Neutrophil (primary cell): ENCODE measurements at regions not wholly inside any gene's neighbourhood (a gene's known extent, or its start where the extent isn't known, plus 50 kb on each side); places are given as distances from the start of the nearest gene placed in this dataset.
"Not testable (repeated sequence)": the region's sequence is repeated elsewhere in the genome, so short reads cannot be mapped to it uniquely, and the experiment has no call there.

ENCODE experiments used
- H3K27ac ChIP-seq: fragments of 200-600 bp; sonication (generic); 2 replicates; pipeline ENCODE4 v1.5.1; 2016; ENCODE audit warnings: mild to moderate bottlenecking, moderate library complexity
- H3K27me3 ChIP-seq: fragments of 200-600 bp; sonication (generic); 2 replicates; pipeline ENCODE4 v1.6.0; 2016; ENCODE audit warnings: mild to moderate bottlenecking
- H3K36me3 ChIP-seq: fragments of 200-600 bp; sonication (generic); 2 replicates; pipeline ENCODE4 v1.5.1; 2017
- H3K4me1 ChIP-seq, 2 experiments: fragments of 200-600 bp in 1 of 2; sonication (generic) in 1 of 2; 1 replicate in 1 of 2; 2 replicates in 1 of 2; pipeline versions ENCODE4 v1.5.1 to v1.6.1; 2013 to 2016; ENCODE audit warnings: low read depth in 1 of 2, low read length in 1 of 2, mild to moderate bottlenecking in 1 of 2, moderate library complexity in 1 of 2; ENCODE audit not compliant: control insufficient read depth in 1 of 2, insufficient read depth in 1 of 2
- H3K4me3 ChIP-seq, 2 experiments: fragments of 200-600 bp in 1 of 2; sonication (generic) in 1 of 2; 1 replicate in 1 of 2; 2 replicates in 1 of 2; pipeline ENCODE4 v1.5.1; 2013 to 2016; ENCODE audit warnings: low read depth in 1 of 2, low read length in 1 of 2, mild to moderate bottlenecking in 1 of 2, moderate library complexity in 1 of 2
- H3K9me3 ChIP-seq: fragments of 200-600 bp; sonication (generic); 2 replicates; pipeline ENCODE4 v1.5.1; 2016
- TF ChIP-seq, protein P1 (sequence below): fragments of 200-600 bp; sonication (generic); IDR thresholded peaks from 2 replicates; pipeline ENCODE4 v1.5.1; 2016; ENCODE audit warnings: antibody characterized with exemption

GRCh38 chr4:11072999-11073398 lies 355.7 kb downstream of the HS3ST1 start:
- TF ChIP-seq, protein P1, sequence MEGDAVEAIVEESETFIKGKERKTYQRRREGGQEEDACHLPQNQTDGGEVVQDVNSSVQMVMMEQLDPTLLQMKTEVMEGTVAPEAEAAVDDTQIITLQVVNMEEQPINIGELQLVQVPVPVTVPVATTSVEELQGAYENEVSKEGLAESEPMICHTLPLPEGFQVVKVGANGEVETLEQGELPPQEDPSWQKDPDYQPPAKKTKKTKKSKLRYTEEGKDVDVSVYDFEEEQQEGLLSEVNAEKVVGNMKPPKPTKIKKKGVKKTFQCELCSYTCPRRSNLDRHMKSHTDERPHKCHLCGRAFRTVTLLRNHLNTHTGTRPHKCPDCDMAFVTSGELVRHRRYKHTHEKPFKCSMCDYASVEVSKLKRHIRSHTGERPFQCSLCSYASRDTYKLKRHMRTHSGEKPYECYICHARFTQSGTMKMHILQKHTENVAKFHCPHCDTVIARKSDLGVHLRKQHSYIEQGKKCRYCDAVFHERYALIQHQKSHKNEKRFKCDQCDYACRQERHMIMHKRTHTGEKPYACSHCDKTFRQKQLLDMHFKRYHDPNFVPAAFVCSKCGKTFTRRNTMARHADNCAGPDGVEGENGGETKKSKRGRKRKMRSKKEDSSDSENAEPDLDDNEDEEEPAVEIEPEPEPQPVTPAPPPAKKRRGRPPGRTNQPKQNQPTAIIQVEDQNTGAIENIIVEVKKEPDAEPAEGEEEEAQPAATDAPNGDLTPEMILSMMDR = no peak

DNA sequence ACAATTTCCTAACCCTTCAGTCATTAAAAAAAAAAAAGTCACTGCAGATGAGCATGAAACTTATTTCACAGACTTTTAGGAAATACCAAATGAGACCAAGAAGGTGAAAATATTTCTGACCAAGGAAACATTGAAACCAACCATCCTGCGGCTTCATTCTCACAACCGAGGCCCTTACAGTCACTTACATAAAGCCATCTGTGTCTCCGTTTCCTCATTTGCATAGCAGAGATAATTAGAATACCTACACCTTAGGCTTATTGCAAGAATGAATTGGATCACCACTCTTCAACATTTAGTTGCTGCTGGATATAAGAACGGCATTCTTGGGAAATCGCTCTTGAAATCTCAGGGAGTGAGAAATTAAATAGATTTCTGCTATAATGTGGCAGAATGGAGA lies 356.2 kb downstream of the HS3ST1 start:
- no peak overlapping the region for H3K4me3 ChIP-seq
- no peak overlapping the region for H3K27ac ChIP-seq
- H3K4me1 ChIP-seq = no peaks in the 10 kb centered on the region

More at GRCh38 chr4:11072999-11073398, 355.7 kb downstream of the HS3ST1 start:
- H3K27ac ChIP-seq = no peak overlapping the region
- H3K9me3 ChIP-seq = no peaks in the 10 kb centered on the region
- no peaks in the 10 kb centered on the region for H3K36me3 ChIP-seq
- no peak overlapping the region for H3K4me3 ChIP-seq
- H3K4me1 ChIP-seq = no peaks in the 10 kb centered on the region
- no peaks in the 10 kb centered on the region for H3K27me3 ChIP-seq

GRCh38 chr4:11070813-11071212 lies 357.9 kb downstream of the HS3ST1 start:
- Histone ChIP-seq H3K27ac (no peak overlapping the region), H3K9me3 (no peaks in the 10 kb centered on the region), H3K4me1 (no peaks in the 10 kb centered on the region), H3K27me3 (no peaks in the 10 kb centered on the region), H3K36me3 (no peaks in the 10 kb centered on the region), H3K4me3 (no peak overlapping the region)
- TF ChIP-seq, protein P1 = no peak

More for the DNA sequence above, 356.2 kb downstream of the HS3ST1 start:
- Histone ChIP-seq H3K9me3 (no peaks in the 10 kb centered on the region), H3K36me3 (no peaks in the 10 kb centered on the region), H3K27me3 (no peaks in the 10 kb centered on the region)
- TF ChIP-seq, protein P1 = no peak

- no peak overlapping the region for H3K27ac ChIP-seq
- H3K36me3 ChIP-seq = no peaks in the 10 kb centered on the region
- no peaks in the 10 kb centered on the region for H3K9me3 ChIP-seq
- TF ChIP-seq, protein P1 = no peak
- no peaks in the 10 kb centered on the region for H3K4me1 ChIP-seq
- H3K27me3 ChIP-seq = no peaks in the 10 kb centered on the region
- no peak overlapping the region for H3K4me3 ChIP-seq
Observed at GRCh38 chr4:11069581-11070211, 359.0 kb downstream of the HS3ST1 start.

DNA sequence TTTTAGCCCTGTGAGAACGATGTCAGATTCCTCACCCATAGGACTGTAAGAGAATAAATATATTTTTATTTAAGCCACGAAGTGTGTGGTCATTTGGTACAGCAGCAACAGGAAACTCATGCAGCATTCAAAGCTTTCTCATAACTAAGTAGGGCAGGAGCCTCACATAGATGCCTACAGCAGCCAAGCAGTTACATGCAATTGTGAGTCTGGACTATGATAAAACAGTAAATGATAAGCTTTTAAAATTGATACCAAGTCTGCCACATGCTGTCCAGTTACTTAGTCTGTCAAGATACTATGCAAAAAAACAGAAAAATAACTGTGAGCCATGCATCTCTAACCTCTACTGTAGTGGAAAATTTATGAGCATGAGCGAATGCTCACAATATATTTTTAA lies 359.6 kb downstream of the HS3ST1 start:
- Histone ChIP-seq H3K36me3 (no peaks in the 10 kb centered on the region), H3K4me1 (no peaks in the 10 kb centered on the region), H3K4me3 (no peak overlapping the region), H3K9me3 (no peaks in the 10 kb centered on the region), H3K27me3 (no peaks in the 10 kb centered on the region), H3K27ac (no peak overlapping the region)
- TF ChIP-seq, protein P1 = no peak

DNA sequence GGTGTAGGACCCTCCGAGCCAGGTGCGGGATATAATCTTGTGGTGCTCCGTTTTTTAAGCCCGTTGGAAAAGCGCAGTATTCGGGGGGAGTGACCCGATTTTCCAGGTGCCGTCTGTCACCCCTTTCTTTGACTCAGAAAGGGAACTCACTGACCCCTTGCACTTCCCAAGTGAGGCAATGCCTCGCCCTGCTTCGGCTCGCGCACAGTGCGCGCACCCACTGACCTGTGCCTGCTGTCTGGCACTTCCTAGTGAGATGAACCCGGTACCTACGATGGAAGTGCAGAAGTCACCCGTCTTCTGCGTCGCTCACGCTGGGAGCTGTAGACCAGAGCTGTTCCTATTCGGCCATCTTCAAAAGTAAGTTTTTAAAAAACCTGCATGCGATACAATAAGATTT lies 362.1 kb downstream of the HS3ST1 start:
- not testable (repeated sequence) for H3K4me3 ChIP-seq, H3K36me3 ChIP-seq, H3K4me1 ChIP-seq, H3K27me3 ChIP-seq, H3K27ac ChIP-seq, H3K9me3 ChIP-seq

GRCh38 chr4:11060637-11061036 lies 368.1 kb downstream of the HS3ST1 start:
- H3K36me3 ChIP-seq, H3K27ac ChIP-seq, H3K9me3 ChIP-seq, H3K4me3 ChIP-seq, H3K4me1 ChIP-seq, H3K27me3 ChIP-seq: not testable (repeated sequence)

DNA sequence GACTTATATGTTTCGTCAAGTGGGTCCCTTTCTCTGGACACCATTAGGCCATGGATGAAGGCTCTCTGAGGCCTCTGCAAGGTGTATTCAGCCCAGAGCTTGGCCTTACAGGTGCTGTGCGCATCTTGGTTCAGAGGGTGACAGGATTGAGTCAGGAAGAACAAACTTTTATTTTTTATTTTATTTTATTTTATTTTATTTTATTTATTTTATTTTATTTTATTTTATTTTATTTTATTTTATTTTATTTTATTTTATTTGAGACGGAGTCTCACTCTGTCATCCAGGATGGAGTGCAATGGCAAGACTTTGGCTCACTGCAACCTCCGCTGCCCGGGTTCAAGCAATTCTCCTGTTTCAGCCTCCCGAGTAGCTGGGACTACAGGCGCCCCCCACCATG lies 370.4 kb upstream of the CLNK start:
- not testable (repeated sequence) for H3K4me1 ChIP-seq, H3K27me3 ChIP-seq, H3K27ac ChIP-seq

More for the DNA sequence above, 370.4 kb upstream of the CLNK start:
- not testable (repeated sequence) for H3K4me3 ChIP-seq, H3K9me3 ChIP-seq, H3K36me3 ChIP-seq
